ENCODE measurements at regions not wholly inside any gene's neighbourhood (a gene's known extent, or its start where the extent isn't known, plus 50 kb on each side); places are given as distances from the start of the nearest gene placed in this dataset.
A peak's percentile ranks its signal among the peaks of the same experiment; 100 is the strongest.

- DNase-seq (ENCODE audit: low read depth in 1 of 2, low spot score in 2 of 2): no peak
- H3K36me3 ChIP-seq: no peaks in the 10 kb centered on the region
- no peaks in the 10 kb centered on the region for H3K9me3 ChIP-seq (replicated peaks)
These were observed 250.5 kb upstream of the FLRT2 start for GRCh38 chr14:85279407-85279806.

GRCh38 chr14:85280074-85280473, 249.9 kb upstream of the FLRT2 start:
- peak in 1 of 2 experiments; percentile 14 for DNase-seq (ENCODE audit: low read depth in 1 of 2, low spot score in 2 of 2)

More at GRCh38 chr14:85279407-85279806, 250.5 kb upstream of the FLRT2 start:
- H3K4me3 ChIP-seq: no peak overlapping the region
- H3K27ac ChIP-seq: no peak overlapping the region
- no peaks in the 10 kb centered on the region for H3K27me3 ChIP-seq (replicated peaks)
- H3K4me1 ChIP-seq (replicated peaks): peaks cover 13% of the 10 kb centered on the region

GRCh38 chr14:85281921-85282320, 248.0 kb upstream of the FLRT2 start:
- H3K4me1 ChIP-seq (replicated peaks): peaks cover 13% of the 10 kb centered on the region
- H3K36me3 ChIP-seq: no peaks in the 10 kb centered on the region
- no peak overlapping the region for H3K27ac ChIP-seq
- DNase-seq (ENCODE audit: low read depth in 1 of 2, low spot score in 2 of 2): no peak
- H3K4me3 ChIP-seq: no peak overlapping the region
- H3K9me3 ChIP-seq (replicated peaks): no peaks in the 10 kb centered on the region
- H3K27me3 ChIP-seq (replicated peaks): no peaks in the 10 kb centered on the region

More at GRCh38 chr14:85280074-85280473, 249.9 kb upstream of the FLRT2 start:
- Histone ChIP-seq H3K9me3 (replicated peaks) (no peaks in the 10 kb centered on the region), H3K4me3 (no peak overlapping the region), H3K27ac (no peak overlapping the region), H3K36me3 (no peaks in the 10 kb centered on the region), H3K27me3 (replicated peaks) (no peaks in the 10 kb centered on the region), H3K4me1 (replicated peaks) (peaks cover 13% of the 10 kb centered on the region)

GRCh38 chr14:85288041-85288440, 241.9 kb upstream of the FLRT2 start:
- Histone ChIP-seq H3K4me1 (replicated peaks) (no peaks in the 10 kb centered on the region), H3K27ac (no peak overlapping the region), H3K36me3 (no peaks in the 10 kb centered on the region), H3K27me3 (replicated peaks) (no peaks in the 10 kb centered on the region), H3K9me3 (replicated peaks) (no peaks in the 10 kb centered on the region), H3K4me3 (no peak overlapping the region)
- no peak for DNase-seq (ENCODE audit: low read depth in 1 of 2, low spot score in 2 of 2)

- Histone ChIP-seq H3K27me3 (replicated peaks) (no peaks in the 10 kb centered on the region), H3K36me3 (no peaks in the 10 kb centered on the region), H3K4me1 (replicated peaks) (peaks cover 7% of the 10 kb centered on the region), H3K4me3 (no peak overlapping the region), H3K9me3 (replicated peaks) (no peaks in the 10 kb centered on the region), H3K27ac (no peak overlapping the region)
- no peak for DNase-seq (ENCODE audit: low read depth in 1 of 2, low spot score in 2 of 2)
These were observed 238.2 kb upstream of the FLRT2 start for GRCh38 chr14:85291731-85292130.

- H3K36me3 ChIP-seq: no peaks in the 10 kb centered on the region
- no peaks in the 10 kb centered on the region for H3K9me3 ChIP-seq (replicated peaks)
- no peaks in the 10 kb centered on the region for H3K27me3 ChIP-seq (replicated peaks)
- H3K4me3 ChIP-seq: no peak overlapping the region
- no peak overlapping the region for H3K27ac ChIP-seq
- DNase-seq (ENCODE audit: low read depth in 1 of 2, low spot score in 2 of 2): no peak
- peaks cover 9% of the 10 kb centered on the region for H3K4me1 ChIP-seq (replicated peaks)
These were observed 236.2 kb upstream of the FLRT2 start for GRCh38 chr14:85293612-85294234.

- Histone ChIP-seq H3K27ac (no peak overlapping the region), H3K4me3 (no peak overlapping the region), H3K36me3 (no peaks in the 10 kb centered on the region), H3K4me1 (replicated peaks) (peaks cover 9% of the 10 kb centered on the region), H3K9me3 (replicated peaks) (no peaks in the 10 kb centered on the region), H3K27me3 (replicated peaks) (no peaks in the 10 kb centered on the region)
- no peak for DNase-seq (ENCODE audit: low read depth in 1 of 2, low spot score in 2 of 2)
These were observed 234.6 kb upstream of the FLRT2 start for GRCh38 chr14:85295318-85295717.

GRCh38 chr14:85296456-85297210, 233.3 kb upstream of the FLRT2 start:
- Histone ChIP-seq H3K27ac (no peak overlapping the region), H3K27me3 (replicated peaks) (no peaks in the 10 kb centered on the region), H3K9me3 (replicated peaks) (no peaks in the 10 kb centered on the region), H3K4me3 (no peak overlapping the region), H3K36me3 (no peaks in the 10 kb centered on the region), H3K4me1 (replicated peaks) (peaks cover 9% of the 10 kb centered on the region)
- peak; percentile 33 to 43 for DNase-seq (ENCODE audit: low read depth in 1 of 2, low spot score in 2 of 2)

GRCh38 chr14:85300107-85300506, 229.8 kb upstream of the FLRT2 start:
- Histone ChIP-seq H3K27me3 (replicated peaks) (no peaks in the 10 kb centered on the region), H3K27ac (no peak overlapping the region), H3K9me3 (replicated peaks) (no peaks in the 10 kb centered on the region), H3K4me3 (no peak overlapping the region), H3K4me1 (replicated peaks) (peaks cover 9% of the 10 kb centered on the region), H3K36me3 (no peaks in the 10 kb centered on the region)
- DNase-seq (ENCODE audit: low read depth in 1 of 2, low spot score in 2 of 2): no peak

GRCh38 chr14:85301506-85301905, 228.4 kb upstream of the FLRT2 start:
- no peak for DNase-seq (ENCODE audit: low read depth in 1 of 2, low spot score in 2 of 2)
- no peak overlapping the region for H3K4me3 ChIP-seq

GRCh38 chr14:85306024-85306423, 223.9 kb upstream of the FLRT2 start:
- Histone ChIP-seq H3K36me3 (no peaks in the 10 kb centered on the region), H3K27ac (no peak overlapping the region), H3K9me3 (replicated peaks) (no peaks in the 10 kb centered on the region), H3K4me1 (replicated peaks) (0 out of 2 replicates have a peak, but pooled peaks cover 4% of the 10 kb centered on the region), H3K27me3 (replicated peaks) (no peaks in the 10 kb centered on the region), H3K4me3 (no peak overlapping the region)
- no peak for DNase-seq (ENCODE audit: low read depth in 1 of 2, low spot score in 2 of 2)

More at GRCh38 chr14:85301506-85301905, 228.4 kb upstream of the FLRT2 start:
- Histone ChIP-seq H3K27me3 (replicated peaks) (no peaks in the 10 kb centered on the region), H3K27ac (no peak overlapping the region), H3K4me1 (replicated peaks) (peaks cover 4% of the 10 kb centered on the region), H3K9me3 (replicated peaks) (no peaks in the 10 kb centered on the region), H3K36me3 (no peaks in the 10 kb centered on the region)

- no peak overlapping the region for H3K4me3 ChIP-seq
- no peaks in the 10 kb centered on the region for H3K9me3 ChIP-seq (replicated peaks)
- no peak for DNase-seq (ENCODE audit: low read depth in 1 of 2, low spot score in 2 of 2)
- H3K27me3 ChIP-seq (replicated peaks): no peaks in the 10 kb centered on the region
- no peaks in the 10 kb centered on the region for H3K36me3 ChIP-seq
- no peak overlapping the region for H3K27ac ChIP-seq
- peaks cover 13% of the 10 kb centered on the region for H3K4me1 ChIP-seq (replicated peaks)
These were observed 221.2 kb upstream of the FLRT2 start for GRCh38 chr14:85308531-85309300.

- no peaks in the 10 kb centered on the region for H3K27me3 ChIP-seq (replicated peaks)
- H3K36me3 ChIP-seq: no peaks in the 10 kb centered on the region
- H3K9me3 ChIP-seq (replicated peaks): no peaks in the 10 kb centered on the region
- DNase-seq (ENCODE audit: low read depth in 1 of 2, low spot score in 2 of 2): no peak
- H3K27ac ChIP-seq: no peak overlapping the region
- H3K4me3 ChIP-seq: no peak overlapping the region
- H3K4me1 ChIP-seq (replicated peaks): peaks cover 31% of the 10 kb centered on the region
These were observed 219.3 kb upstream of the FLRT2 start for GRCh38 chr14:85310491-85311272.
